ENCODE measurements at regions not wholly inside any gene's neighbourhood (a gene's known extent, or its start where the extent isn't known, plus 50 kb on each side); places are given as distances from the start of the nearest gene placed in this dataset.
"Not testable (repeated sequence)": the region's sequence is repeated elsewhere in the genome, so short reads cannot be mapped to it uniquely, and the experiment has no call there.

- no peak overlapping the region for H3K4me3 ChIP-seq (ENCODE audit: low read depth, low read length)
- DNase-seq (ENCODE audit: low read depth) = no peak
- TF ChIP-seq, protein P1, sequence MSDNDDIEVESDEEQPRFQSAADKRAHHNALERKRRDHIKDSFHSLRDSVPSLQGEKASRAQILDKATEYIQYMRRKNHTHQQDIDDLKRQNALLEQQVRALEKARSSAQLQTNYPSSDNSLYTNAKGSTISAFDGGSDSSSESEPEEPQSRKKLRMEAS (IDR thresholded peaks at IDR 0.05; ENCODE audit: low read depth, low read length) = no peak
- no peak for TF ChIP-seq POLR2A (IDR thresholded peaks at IDR 0.05; ENCODE audit: extremely low read depth, insufficient read length)
- TF ChIP-seq MYC (IDR thresholded peaks at IDR 0.05; ENCODE audit: low read depth, low read length) = no peak
- TF ChIP-seq CTCF (IDR thresholded peaks at IDR 0.05; ENCODE audit: low read depth, low read length) = no peak
These were observed 537.4 kb upstream of the PCDH7 start for GRCh38 chr4:30182786-30183185.

GRCh38 chr4:30191902-30192301, 528.3 kb upstream of the PCDH7 start:
- H3K4me3 ChIP-seq (ENCODE audit: low read depth, low read length) = no peak overlapping the region
- no peak for DNase-seq (ENCODE audit: low read depth)
- no peak for TF ChIP-seq MYC (IDR thresholded peaks at IDR 0.05; ENCODE audit: low read depth, low read length)
- TF ChIP-seq POLR2A (IDR thresholded peaks at IDR 0.05; ENCODE audit: extremely low read depth, insufficient read length) = no peak

- no peak for DNase-seq (ENCODE audit: low read depth)
- H3K4me3 ChIP-seq (ENCODE audit: low read depth, low read length) = no peak overlapping the region
- TF ChIP-seq POLR2A (IDR thresholded peaks at IDR 0.05; ENCODE audit: extremely low read depth, insufficient read length) = no peak
These were observed 512.8 kb upstream of the PCDH7 start for GRCh38 chr4:30207389-30207788.

DNA sequence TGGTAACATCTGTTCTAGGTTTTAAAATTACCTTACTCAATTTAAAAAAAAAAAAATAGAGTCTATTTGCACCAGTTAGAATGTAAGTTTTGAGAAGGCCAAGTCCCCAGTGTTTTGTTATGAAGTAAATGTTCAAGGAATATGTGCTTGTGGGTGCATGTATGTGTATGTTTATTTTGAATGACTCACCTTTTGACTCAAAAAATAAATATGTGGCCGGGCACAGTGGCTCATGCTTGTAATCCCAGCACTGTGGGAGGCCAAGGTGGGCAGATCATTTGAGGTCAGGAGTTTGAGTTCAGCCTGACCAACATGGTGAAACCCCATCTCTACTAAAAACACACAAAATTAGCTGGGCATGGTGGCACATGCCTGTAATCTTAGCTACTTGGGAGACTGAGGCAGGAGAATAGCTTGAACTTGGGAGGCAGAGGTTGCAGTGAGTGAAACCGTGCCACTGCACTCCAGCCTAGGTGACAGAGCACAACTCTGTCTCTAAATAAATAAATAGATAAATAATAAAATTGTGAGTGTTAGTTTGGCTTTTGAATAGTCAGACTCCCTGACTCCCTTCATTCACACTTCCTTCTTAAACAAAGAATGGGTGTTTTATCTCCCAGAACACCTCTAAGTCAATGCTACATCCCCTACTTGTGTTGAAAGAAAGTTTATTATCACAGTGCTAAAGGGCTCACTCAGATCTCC, 511.3 kb upstream of the PCDH7 start:
- H3K4me3 ChIP-seq (ENCODE audit: low read depth, low read length) = no peak overlapping the region
- TF ChIP-seq, protein P1 (IDR thresholded peaks at IDR 0.05; ENCODE audit: low read depth, low read length) = no peak
- TF ChIP-seq CTCF (IDR thresholded peaks at IDR 0.05; ENCODE audit: low read depth, low read length) (no peak), POLR2A (IDR thresholded peaks at IDR 0.05; ENCODE audit: extremely low read depth, insufficient read length) (no peak), MYC (IDR thresholded peaks at IDR 0.05; ENCODE audit: low read depth, low read length) (no peak)
- DNase-seq (ENCODE audit: low read depth) = no peak

DNA sequence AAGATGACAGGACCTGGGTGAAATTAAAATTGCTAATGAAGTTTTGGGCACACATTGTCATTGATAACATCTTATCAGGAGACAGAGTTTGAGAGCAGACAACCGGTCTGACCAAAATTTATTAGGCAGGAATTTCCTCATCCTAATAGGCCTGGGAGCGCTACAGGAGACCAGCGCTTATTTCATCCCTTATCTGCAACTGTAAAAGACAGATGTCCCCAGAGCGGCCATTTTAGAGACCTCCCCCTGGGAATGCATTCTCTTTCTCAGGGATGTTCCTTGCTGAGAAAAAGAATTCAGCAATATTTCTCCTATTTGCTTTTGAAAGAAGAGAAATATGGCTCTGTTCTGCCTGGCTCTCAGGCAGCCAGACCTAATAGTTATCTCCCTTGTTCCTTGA, 504.2 kb upstream of the PCDH7 start:
- not testable (repeated sequence) for DNase-seq (ENCODE audit: low read depth); H3K4me3 ChIP-seq (ENCODE audit: low read depth, low read length)

GRCh38 chr4:30245140-30245539, 475.0 kb upstream of the PCDH7 start:
- no peak overlapping the region for H3K4me3 ChIP-seq (ENCODE audit: low read depth, low read length)
- no peak for DNase-seq (ENCODE audit: low read depth)
- TF ChIP-seq CTCF (IDR thresholded peaks at IDR 0.05; ENCODE audit: low read depth, low read length) = no peak
- TF ChIP-seq, protein P1 (IDR thresholded peaks at IDR 0.05; ENCODE audit: low read depth, low read length) = no peak
- no peak for TF ChIP-seq POLR2A (IDR thresholded peaks at IDR 0.05; ENCODE audit: extremely low read depth, insufficient read length)
- TF ChIP-seq MYC (IDR thresholded peaks at IDR 0.05; ENCODE audit: low read depth, low read length) = no peak

- H3K4me3 ChIP-seq (ENCODE audit: low read depth, low read length) = no peak overlapping the region
- no peak for TF ChIP-seq MYC (IDR thresholded peaks at IDR 0.05; ENCODE audit: low read depth, low read length)
- TF ChIP-seq, protein P1 (IDR thresholded peaks at IDR 0.05; ENCODE audit: low read depth, low read length) = no peak
- TF ChIP-seq POLR2A (IDR thresholded peaks at IDR 0.05; ENCODE audit: extremely low read depth, insufficient read length) = no peak
- TF ChIP-seq CTCF (IDR thresholded peaks at IDR 0.05; ENCODE audit: low read depth, low read length) = no peak
- DNase-seq (ENCODE audit: low read depth) = peak; percentile 10
These were observed 463.9 kb upstream of the PCDH7 start for GRCh38 chr4:30256116-30256832.
